ENCODE measurements at regions not wholly inside any gene's neighbourhood (a gene's known extent, or its start where the extent isn't known, plus 50 kb on each side); places are given as distances from the start of the nearest gene placed in this dataset.

- TF ChIP-seq CTCF (IDR thresholded peaks at IDR 0.05; ENCODE audit: borderline replicate concordance, insufficient read depth, low read depth, low read length) = no peak
Measured at GRCh38 chr18:2411381-2411960, 159.8 kb downstream of the METTL4 start.

DNA sequence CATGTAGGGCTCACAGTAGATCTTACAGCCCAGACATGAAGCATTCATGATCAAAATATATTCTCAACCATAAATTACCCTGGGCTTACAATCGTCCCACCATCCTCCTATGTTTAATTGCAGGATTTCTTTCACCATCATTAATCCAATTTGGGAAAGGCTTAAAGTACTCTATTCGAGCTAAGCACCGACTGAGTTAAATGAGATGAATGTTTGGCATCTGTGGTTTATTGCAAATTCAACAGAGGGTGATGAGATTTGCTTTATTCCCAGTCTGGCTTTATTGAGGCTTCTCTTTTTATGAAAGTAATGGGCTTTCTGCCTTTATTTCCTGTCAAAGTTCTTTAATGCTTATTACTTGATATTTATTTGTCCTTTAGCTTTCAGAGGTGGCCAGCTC lies 159.0 kb downstream of the METTL4 start:
- H3K4me3 ChIP-seq (ENCODE audit: low read depth, low read length) = no peak overlapping the region
- TF ChIP-seq CTCF (IDR thresholded peaks at IDR 0.05; ENCODE audit: borderline replicate concordance, insufficient read depth, low read depth, low read length) = no peak

More at GRCh38 chr18:2411381-2411960, 159.8 kb downstream of the METTL4 start:
- H3K4me3 ChIP-seq (ENCODE audit: low read depth, low read length) = no peak overlapping the region

- TF ChIP-seq CTCF (IDR thresholded peaks at IDR 0.05; ENCODE audit: borderline replicate concordance, insufficient read depth, low read depth, low read length) = no peak
- no peak overlapping the region for H3K4me3 ChIP-seq (ENCODE audit: low read depth, low read length)
Measured at GRCh38 chr18:2412996-2413751, 158.1 kb downstream of the METTL4 start.

DNA sequence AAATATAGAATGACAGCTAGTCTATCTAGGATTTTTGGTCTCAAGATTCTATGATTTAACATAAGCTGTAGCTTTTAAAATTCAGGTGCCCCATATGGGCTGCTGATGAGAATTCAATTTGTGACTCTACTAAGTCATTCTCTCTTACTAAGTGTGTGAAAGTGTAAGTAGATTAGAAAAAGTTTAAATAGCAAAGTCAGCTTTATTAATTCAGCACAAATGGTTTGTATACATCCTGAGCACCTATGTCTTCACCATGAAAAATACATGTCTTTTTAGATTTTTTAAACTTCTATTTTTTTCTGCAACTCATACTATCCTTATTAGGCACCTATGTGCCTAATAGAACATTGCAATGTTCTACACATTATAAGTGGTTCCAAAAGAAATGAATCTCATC lies 157.1 kb downstream of the METTL4 start:
- H3K4me3 ChIP-seq (ENCODE audit: low read depth, low read length) = no peak overlapping the region

DNA sequence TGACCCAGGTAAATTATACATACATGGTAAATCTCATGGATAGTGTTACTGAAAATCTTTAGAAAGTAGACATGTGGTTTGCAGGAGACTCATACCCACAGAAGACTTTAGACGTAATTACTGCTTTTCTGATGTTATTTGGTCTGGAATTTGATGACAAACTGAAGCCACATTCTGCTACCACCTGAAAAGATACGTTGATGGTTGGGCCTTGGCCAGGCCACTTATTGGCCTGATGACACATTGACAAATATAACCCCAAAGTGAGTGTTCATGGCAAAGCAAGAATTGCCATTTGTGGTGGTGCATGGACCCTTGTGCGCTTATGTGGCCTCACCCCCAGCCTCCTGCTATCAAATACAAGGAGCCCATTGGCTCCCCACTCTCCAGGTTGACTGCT lies 155.6 kb downstream of the METTL4 start:
- H3K4me3 ChIP-seq (ENCODE audit: low read depth, low read length) = no peak overlapping the region
- TF ChIP-seq CTCF (IDR thresholded peaks at IDR 0.05; ENCODE audit: borderline replicate concordance, insufficient read depth, low read depth, low read length) = no peak

More for the DNA sequence above, 157.1 kb downstream of the METTL4 start:
- TF ChIP-seq CTCF (IDR thresholded peaks at IDR 0.05; ENCODE audit: borderline replicate concordance, insufficient read depth, low read depth, low read length) = no peak

DNA sequence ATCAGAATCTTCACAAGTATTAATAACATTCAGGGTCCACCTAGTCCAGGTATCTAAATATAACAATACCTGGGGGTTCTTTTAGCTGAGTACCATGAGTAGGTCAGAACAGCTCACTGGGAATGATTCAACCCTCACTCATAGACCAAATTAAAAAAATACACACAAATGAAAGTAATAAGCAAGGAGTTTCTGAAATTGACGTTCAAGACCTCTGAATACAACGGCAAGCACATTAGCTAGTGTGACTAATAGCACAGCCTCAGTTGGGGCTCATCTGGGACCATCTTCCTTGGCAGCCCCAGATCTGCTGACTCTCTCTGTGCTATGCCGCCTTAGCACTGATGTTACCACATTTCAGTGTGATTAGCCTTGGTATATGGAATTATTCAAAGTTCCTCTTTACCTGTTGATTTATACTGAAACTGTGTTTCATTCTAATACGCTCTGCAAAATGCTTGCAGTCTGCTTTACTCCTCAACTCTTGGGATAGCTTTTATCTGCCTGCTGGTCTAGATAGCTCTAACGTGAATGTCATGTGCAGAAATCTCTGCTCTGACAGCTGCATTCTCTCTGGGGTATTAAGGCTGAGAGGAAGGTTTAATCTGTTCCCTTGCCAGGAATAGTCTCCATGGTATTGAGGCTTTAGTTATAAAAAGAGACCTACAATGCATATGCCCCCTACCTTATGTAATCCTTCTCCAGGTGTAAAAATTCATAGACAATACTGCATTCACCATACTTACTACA lies 153.3 kb downstream of the METTL4 start:
- TF ChIP-seq CTCF (IDR thresholded peaks at IDR 0.05; ENCODE audit: borderline replicate concordance, insufficient read depth, low read depth, low read length) = no peak
- no peak overlapping the region for H3K4me3 ChIP-seq (ENCODE audit: low read depth, low read length)

All from GM12875 (cell line).